ENCODE measurements at regions not wholly inside any gene's neighbourhood (a gene's known extent, or its start where the extent isn't known, plus 50 kb on each side); places are given as distances from the start of the nearest gene placed in this dataset.

DNA sequence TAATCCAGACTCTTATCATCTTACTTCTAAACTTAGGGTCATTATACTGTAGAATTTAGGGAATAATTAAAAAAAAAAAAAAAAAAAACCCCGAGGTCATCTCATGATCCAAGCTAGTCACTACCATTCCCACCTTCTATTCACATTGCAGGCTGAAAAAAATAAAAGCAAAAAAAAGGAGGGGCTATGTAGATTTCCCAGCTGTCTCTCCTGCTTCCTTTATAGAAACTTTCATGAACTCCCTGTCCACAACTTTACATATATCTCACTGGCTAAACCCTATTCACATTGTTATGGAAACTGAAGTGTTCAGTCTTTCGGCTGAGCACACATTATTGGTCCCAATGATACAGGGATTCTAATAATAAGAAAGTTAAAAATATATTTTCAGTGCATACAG lies 156.2 kb upstream of the TP63 start:
- H3K9me3 Mint-ChIP-seq = no peaks in the 10 kb centered on the region
- no peaks in the 10 kb centered on the region for H3K36me3 Mint-ChIP-seq
- H3K4me3 Mint-ChIP-seq = no peak overlapping the region
- no peak overlapping the region for H3K27ac Mint-ChIP-seq
- H3K4me1 Mint-ChIP-seq = no peaks in the 10 kb centered on the region
- H3K27me3 Mint-ChIP-seq = no peaks in the 10 kb centered on the region

DNA sequence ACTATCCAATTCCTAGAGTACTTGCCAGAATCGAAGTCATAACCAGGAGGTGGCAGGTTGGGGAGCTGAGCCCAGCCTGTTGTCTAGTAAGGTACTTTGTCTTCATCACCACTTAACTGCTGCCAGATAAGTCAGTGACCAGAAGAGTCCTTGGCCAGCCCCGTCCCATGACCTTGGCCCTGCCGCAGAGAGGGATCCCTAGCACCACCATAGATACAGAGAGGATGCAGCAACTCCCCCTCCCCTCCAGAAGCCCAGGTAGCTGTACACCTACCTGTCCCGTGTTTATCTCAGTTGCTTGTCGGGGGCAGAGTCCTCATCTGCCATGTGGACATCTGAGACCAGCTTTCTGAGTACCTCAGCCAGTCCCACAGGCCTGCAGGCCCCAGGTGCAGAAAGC lies 153.6 kb upstream of the TP63 start:
- Mint-ChIP-seq H3K27ac (no peak overlapping the region), H3K4me1 (no peaks in the 10 kb centered on the region), H3K9me3 (peaks cover 7% of the 10 kb centered on the region), H3K27me3 (no peaks in the 10 kb centered on the region), H3K4me3 (no peak overlapping the region), H3K36me3 (peaks cover 2% of the 10 kb centered on the region)

DNA sequence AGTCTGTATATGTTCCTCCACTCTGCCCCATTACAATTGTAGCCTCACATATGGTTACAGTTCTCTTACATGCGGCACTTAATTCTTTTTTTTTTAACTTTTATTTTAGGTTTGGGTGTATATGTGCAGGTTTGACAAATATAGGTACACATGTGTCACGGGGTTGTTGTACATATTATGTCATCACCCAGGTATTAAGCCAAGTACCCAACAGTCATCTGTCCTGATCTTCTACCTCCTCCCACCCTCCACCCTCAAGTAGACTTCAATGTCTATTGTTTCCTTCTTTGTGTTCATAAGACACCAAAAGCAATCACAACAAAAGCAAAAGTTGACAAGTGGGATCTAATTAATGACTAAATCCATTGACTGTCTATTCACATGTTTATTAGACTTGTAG lies 144.6 kb upstream of the TP63 start:
- H3K4me1 Mint-ChIP-seq = no peaks in the 10 kb centered on the region
- no peak overlapping the region for H3K27ac Mint-ChIP-seq

DNA sequence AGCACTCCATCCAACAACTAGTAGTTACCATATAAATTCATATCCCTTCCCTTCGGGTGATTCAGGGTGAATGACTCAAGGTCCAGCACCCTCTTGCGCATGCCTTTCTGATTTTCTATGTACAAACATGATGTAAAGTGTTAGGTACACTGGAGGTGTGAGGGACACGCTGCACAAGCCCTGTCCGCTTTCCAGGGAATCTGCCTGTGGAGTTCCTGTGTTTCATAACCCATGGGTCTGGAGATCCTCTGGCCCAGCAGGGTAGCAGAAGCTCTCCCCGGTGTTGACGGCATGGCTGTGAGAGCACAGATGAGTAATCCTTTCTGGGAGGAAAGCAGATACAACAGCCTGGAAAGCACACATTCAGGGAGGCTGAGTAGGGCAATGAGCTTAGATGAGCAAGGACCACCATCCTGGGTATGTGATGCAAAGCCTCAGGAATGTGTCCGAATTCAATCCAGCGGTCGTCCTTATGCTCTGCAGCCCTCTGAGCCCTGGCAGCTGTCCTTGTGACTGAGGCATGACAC lies 142.9 kb upstream of the TP63 start:
- Mint-ChIP-seq H3K36me3 (no peaks in the 10 kb centered on the region), H3K27ac (no peak overlapping the region), H3K9me3 (no peaks in the 10 kb centered on the region), H3K27me3 (peaks cover 1% of the 10 kb centered on the region), H3K4me1 (no peaks in the 10 kb centered on the region), H3K4me3 (no peak overlapping the region)

More for the DNA sequence above, 144.6 kb upstream of the TP63 start:
- no peak overlapping the region for H3K4me3 Mint-ChIP-seq
- H3K27me3 Mint-ChIP-seq = peaks cover 1% of the 10 kb centered on the region
- H3K9me3 Mint-ChIP-seq = peaks cover 7% of the 10 kb centered on the region
- peaks cover 2% of the 10 kb centered on the region for H3K36me3 Mint-ChIP-seq

DNA sequence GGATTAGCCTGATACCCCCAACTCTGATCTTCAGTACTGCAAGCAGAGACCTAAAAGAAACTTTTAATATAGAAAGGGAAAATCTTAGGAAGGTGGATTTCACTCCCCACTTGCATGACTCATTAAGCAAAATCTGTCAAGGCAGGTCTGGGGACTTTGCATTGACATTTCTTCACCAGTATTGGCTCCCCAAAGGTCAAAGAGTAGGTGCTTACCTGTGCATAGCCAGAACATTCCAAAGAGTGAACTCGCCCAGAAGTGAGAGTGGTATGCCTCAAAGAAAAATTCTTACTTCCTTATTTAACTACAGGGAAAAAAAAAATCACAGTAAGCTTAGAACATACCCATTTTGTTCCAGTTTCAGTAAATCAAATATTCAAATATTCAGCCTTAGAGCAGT lies 140.9 kb upstream of the TP63 start:
- no peaks in the 10 kb centered on the region for H3K36me3 Mint-ChIP-seq
- peaks cover 1% of the 10 kb centered on the region for H3K27me3 Mint-ChIP-seq
- no peaks in the 10 kb centered on the region for H3K9me3 Mint-ChIP-seq
- H3K4me3 Mint-ChIP-seq = no peak overlapping the region
- H3K27ac Mint-ChIP-seq = no peak overlapping the region
- no peaks in the 10 kb centered on the region for H3K4me1 Mint-ChIP-seq

DNA sequence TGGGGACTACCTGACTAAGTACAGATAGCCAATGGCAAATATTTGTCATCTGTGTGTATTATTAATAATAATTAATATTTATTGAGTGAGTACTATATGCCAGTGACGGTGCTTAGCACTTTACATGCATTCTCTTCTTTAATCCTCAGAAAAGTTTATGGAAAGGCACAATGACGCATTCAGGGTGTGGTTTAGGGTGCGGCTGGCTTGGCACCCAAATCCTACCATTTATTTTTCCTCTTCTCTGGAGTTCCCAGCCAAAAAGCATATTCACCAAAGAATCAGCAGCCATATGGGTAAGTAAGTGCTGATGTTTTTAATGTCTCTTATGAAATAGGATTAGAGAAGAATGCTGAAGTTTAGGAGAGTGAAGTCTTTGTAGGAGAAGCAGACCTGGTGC lies 140.4 kb upstream of the TP63 start:
- no peak overlapping the region for H3K27ac Mint-ChIP-seq
- no peaks in the 10 kb centered on the region for H3K4me1 Mint-ChIP-seq
- peaks cover 1% of the 10 kb centered on the region for H3K27me3 Mint-ChIP-seq
- H3K9me3 Mint-ChIP-seq = no peaks in the 10 kb centered on the region
- H3K36me3 Mint-ChIP-seq = no peaks in the 10 kb centered on the region
- no peak overlapping the region for H3K4me3 Mint-ChIP-seq

DNA sequence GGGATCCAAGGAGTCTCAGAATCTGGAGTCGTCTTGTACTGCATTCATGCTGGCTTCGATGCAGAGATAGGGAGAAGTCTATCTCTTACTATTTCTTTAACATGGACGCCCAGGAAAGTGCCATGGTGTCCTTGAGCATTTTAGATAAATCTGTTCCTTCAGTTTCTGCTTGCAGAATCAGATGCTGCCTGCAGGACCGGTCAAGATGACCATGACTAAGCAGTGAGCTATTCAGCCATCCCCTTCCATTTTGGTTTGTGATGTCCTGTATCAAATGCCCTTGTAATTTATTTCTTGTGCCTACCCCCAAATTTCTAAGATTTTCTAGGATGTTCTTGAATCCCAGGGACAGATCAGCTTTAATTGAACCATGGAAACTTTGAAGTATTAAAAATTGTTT lies 139.4 kb upstream of the TP63 start:
- Mint-ChIP-seq H3K4me3 (no peak overlapping the region), H3K9me3 (no peaks in the 10 kb centered on the region), H3K27ac (no peak overlapping the region), H3K4me1 (no peaks in the 10 kb centered on the region), H3K27me3 (peaks cover 1% of the 10 kb centered on the region), H3K36me3 (no peaks in the 10 kb centered on the region)

DNA sequence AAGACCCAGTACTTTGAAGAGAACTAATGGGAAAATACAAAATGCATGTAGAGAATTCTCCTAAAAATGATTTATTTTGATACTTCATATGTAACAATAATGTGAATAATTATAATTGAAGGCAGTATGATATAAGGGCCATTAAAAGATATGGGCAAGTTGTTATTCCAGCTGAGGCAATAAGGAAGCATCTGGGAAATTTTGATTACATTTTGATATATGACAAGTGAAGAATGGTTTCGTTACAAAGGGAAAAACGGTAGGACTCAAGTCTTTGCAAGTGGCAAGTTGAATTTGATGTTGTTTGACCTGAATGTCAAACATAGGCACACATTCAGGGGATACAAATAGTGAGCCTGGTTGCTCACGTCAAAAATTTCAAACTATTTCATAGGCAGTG lies 137.9 kb upstream of the TP63 start:
- Mint-ChIP-seq H3K9me3 (no peaks in the 10 kb centered on the region), H3K4me3 (no peak overlapping the region), H3K4me1 (no peaks in the 10 kb centered on the region), H3K27ac (no peak overlapping the region), H3K27me3 (peaks cover 1% of the 10 kb centered on the region), H3K36me3 (no peaks in the 10 kb centered on the region)

DNA sequence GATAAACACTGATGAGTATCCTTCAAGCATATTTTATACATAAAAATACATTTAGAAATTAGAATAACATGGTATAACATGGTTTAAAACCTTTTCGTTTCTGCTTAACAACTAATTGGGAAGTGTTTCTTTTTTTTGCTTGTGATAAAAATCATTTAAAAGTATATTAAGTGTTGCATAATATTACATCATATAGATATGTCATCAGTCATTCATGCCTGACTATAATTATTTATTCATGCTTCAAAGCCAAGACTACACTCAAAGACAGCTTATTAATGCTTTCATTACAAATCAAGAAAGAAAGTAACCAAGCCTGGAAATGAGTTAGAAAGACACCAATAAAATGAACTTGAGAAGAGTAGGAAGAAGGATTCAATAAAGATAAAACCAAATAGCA lies 136.6 kb upstream of the TP63 start:
- Mint-ChIP-seq H3K36me3 (no peaks in the 10 kb centered on the region), H3K4me3 (no peak overlapping the region), H3K9me3 (no peaks in the 10 kb centered on the region), H3K27me3 (peaks cover 1% of the 10 kb centered on the region), H3K4me1 (no peaks in the 10 kb centered on the region), H3K27ac (no peak overlapping the region)

DNA sequence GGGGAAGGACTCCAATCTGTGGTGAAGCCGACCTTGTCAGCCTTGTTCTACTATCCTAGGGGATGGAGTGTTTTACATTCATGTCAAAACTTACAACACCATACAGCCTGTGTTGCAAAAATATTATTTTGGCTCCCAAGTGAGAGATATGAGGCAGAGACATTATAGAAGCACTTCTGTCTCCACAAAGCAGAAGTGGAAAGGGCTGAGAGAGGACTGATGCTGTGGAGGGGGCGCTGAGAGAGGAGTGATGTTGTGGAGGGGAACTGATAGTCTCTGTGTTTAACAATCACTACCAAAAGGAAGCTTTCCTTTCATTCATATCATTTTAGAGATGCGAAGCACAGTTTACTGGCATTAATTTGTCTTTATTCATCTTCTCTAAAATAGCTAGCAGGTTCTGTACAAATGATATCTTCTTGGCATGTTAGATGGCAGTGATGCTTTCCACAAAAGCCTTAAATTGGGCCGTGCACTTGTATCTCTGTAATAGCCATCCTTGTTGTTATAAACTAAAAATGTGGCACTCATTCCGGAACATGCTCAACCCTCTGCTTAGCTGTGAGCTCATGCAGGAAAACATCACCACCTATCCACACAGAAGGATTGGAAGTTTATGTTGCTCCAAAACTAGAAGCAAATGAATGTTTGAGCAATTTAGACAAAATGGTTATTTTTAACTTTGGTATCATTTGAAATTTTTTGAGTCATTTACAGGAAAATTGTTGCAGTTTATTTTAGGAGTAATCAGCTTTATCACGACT lies 134.6 kb upstream of the TP63 start:
- H3K36me3 Mint-ChIP-seq = peaks cover 3% of the 10 kb centered on the region
- H3K27ac Mint-ChIP-seq = no peak overlapping the region
- H3K4me3 Mint-ChIP-seq = no peak overlapping the region
- peaks cover 17% of the 10 kb centered on the region for H3K4me1 Mint-ChIP-seq
- H3K9me3 Mint-ChIP-seq = peaks cover 6% of the 10 kb centered on the region
- H3K27me3 Mint-ChIP-seq = no peaks in the 10 kb centered on the region

DNA sequence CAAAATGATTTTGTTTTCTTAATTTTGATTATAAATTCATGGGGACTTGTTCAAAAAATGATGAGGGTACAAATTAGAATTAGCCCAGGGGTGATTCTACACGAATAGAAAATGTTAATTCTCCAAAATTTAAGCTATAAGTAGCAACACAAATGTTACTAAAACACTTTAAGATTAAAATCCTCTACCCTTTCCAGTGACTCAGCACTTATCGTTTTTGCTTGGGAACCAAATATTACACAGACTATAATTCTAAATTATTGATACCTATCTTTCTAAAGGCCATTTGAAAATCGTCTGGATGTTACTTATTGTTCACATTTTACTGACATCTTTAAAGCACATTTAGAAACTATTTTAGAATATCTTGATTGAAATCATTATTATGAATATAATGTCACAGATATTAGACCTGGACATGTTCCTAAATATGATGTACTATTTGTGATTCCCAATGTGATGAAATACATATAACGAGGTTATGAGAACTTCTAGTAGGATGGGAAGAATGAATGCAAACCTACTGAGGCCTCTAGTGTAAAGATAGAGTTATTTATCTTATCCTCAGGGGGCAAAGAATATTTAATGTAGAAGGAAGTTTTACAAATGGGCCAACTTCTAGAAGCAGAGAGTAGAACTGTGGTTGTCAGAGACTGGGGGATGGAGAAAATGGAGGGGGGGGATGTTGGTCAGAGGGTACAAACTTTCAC lies 132.0 kb upstream of the TP63 start:
- Mint-ChIP-seq H3K4me3 (no peak overlapping the region), H3K4me1 (peaks cover 24% of the 10 kb centered on the region), H3K27ac (no peak overlapping the region), H3K27me3 (no peaks in the 10 kb centered on the region), H3K36me3 (peaks cover 3% of the 10 kb centered on the region), H3K9me3 (peaks cover 6% of the 10 kb centered on the region)

DNA sequence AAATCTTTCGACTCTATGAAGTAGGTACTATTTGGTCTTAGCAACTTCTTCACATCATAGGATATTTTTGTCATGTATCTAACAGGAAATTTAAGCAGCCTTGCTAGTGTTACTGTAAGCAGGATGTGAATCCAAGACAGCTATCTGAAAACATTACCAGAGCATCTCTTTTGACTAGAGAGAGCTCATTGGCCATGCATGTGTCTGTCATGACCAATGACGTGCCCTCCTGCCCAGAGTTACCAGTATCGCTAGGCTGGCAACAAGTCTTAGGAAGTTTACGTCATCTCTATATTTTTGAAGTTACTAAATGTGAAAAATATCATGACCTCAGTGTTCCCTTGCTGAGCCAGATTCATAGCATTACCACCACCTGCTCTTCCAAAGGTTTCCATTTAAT lies 130.9 kb upstream of the TP63 start:
- Mint-ChIP-seq H3K27ac (peak overlapping the region; percentile 14), H3K4me1 (peaks cover 24% of the 10 kb centered on the region), H3K27me3 (peaks cover 2% of the 10 kb centered on the region), H3K4me3 (no peak overlapping the region), H3K36me3 (peaks cover 3% of the 10 kb centered on the region), H3K9me3 (peaks cover 6% of the 10 kb centered on the region)

DNA sequence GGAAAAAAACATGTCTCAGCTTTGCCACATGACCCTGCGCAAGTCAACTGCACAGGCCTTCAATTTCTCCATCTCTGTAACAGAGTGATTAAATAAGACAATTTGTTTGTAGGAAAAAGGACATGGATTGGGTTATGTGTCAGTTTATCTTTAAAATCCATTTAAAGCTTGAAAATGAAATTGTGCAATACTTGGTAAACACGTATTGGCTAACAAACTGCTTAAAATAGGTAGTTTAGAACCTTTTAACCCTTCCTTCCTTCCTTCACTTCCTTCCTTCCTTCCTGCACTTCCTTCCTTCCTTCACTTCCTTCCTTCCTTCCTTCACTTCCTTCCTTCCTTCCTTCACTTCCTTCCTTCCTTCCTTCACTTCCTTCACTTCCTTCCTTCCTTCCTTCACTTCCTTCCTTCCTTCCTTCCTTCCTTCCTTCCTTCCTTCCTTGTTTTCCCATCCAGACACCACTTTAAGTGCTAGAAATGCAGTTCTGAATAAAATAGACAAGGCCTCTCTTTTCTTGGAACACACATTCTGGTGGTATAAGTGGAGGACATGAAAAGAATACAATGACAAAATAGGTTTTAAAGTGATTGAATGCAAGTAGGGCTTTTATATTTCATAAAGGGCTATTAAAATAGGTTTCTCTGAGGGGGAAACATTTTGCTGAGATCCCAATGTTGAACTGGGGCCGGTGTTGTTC lies 130.2 kb upstream of the TP63 start:
- peaks cover 2% of the 10 kb centered on the region for H3K27me3 Mint-ChIP-seq

DNA sequence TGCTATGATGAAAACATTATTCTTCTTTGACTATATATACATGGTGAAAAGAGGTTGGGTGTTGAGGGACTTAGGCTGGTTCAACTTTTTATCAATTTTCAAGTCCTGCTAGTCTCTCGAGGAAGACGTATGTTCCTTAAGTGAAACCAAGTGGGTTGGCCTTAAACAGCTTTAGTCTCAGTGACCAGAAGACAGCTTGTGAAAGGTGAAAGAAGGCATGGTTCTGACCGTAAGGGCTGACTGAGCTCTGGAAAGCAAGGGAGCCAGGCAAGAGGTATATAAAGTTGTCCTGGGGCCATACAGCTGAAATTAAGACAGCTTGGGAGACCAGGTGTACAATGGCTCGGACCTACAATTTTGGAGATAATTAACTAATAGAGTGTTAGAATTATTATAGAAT lies 128.9 kb upstream of the TP63 start:
- H3K27me3 Mint-ChIP-seq = peaks cover 2% of the 10 kb centered on the region
- peaks cover 3% of the 10 kb centered on the region for H3K36me3 Mint-ChIP-seq
- H3K4me3 Mint-ChIP-seq = no peak overlapping the region
- no peak overlapping the region for H3K27ac Mint-ChIP-seq
- H3K9me3 Mint-ChIP-seq = peaks cover 6% of the 10 kb centered on the region
- H3K4me1 Mint-ChIP-seq = peaks cover 24% of the 10 kb centered on the region

More for the DNA sequence above, 130.2 kb upstream of the TP63 start:
- Mint-ChIP-seq H3K4me1 (peaks cover 24% of the 10 kb centered on the region), H3K36me3 (peaks cover 3% of the 10 kb centered on the region), H3K4me3 (no peak overlapping the region), H3K27ac (peak overlapping the region; percentile 68), H3K9me3 (peaks cover 6% of the 10 kb centered on the region)

DNA sequence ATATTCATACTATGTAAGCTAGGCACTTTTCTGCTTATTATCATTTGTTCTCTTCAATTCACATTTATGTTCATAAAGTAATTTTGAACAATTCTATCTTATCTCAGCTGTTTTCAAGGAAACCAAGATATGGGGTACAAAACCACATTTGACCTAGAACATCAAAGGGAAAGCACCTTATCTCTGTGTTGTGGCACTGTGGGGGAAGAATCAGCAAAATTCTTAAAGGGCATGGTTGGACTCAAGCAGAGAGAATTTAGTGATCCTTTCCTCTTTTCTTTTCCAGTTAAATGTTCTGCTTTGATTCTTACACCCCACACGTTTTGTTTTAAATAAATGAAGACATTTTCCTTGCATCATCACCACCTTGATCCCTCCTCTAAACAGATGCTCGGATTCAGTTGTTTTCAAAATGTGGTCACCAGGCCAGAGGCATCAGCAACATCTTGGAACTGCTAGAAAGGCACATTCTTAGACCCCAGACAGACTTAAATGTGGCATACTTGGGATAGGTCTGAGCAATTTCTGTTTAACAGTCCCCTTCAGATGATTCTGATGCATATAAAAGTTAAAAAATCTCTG lies 128.4 kb upstream of the TP63 start:
- peaks cover 3% of the 10 kb centered on the region for H3K36me3 Mint-ChIP-seq
- peaks cover 24% of the 10 kb centered on the region for H3K4me1 Mint-ChIP-seq
- H3K4me3 Mint-ChIP-seq = no peak overlapping the region
- peaks cover 6% of the 10 kb centered on the region for H3K9me3 Mint-ChIP-seq
- H3K27ac Mint-ChIP-seq = no peak overlapping the region
- peaks cover 2% of the 10 kb centered on the region for H3K27me3 Mint-ChIP-seq

Data from activated naive CD4-positive, alpha-beta T cell treated with anti-CD3 and anti-CD28 coated beads, Interleukin-2, amount 50 U/mL, for 24 hours (primary cell).